ENCODE measurements at regions not wholly inside any gene's neighbourhood (a gene's known extent, or its start where the extent isn't known, plus 50 kb on each side); places are given as distances from the start of the nearest gene placed in this dataset.

- TF ChIP-seq ZNF404 (tag by site-specific recombination; IDR thresholded peaks at IDR 0.05), result no peak
- TF ChIP-seq ZNF664 (tag by site-specific recombination; IDR thresholded peaks at IDR 0.05), result no peak
- TF ChIP-seq PBX3 (CRISPR knock-in tag; IDR thresholded peaks at IDR 0.05), result no peak
- no peak for TF ChIP-seq ZNF776 (tag by site-specific recombination; IDR thresholded peaks at IDR 0.05; ENCODE audit: borderline replicate concordance)
- TF ChIP-seq TRIM28 (IDR thresholded peaks at IDR 0.05; ENCODE audit: borderline replicate concordance, low read length), result no peak
- no peak for TF ChIP-seq ZNF654 (tag by site-specific recombination; IDR thresholded peaks at IDR 0.05; ENCODE audit: low read depth)
- no peak for TF ChIP-seq ZNF514 (tag by site-specific recombination; IDR thresholded peaks at IDR 0.05)
- TF ChIP-seq ZNF501 (tag by site-specific recombination; IDR thresholded peaks at IDR 0.05), result no peak
- TF ChIP-seq ZEB2 (tag by site-specific recombination; IDR thresholded peaks at IDR 0.05), result no peak
- no peak for TF ChIP-seq ZNF701 (tag by site-specific recombination; IDR thresholded peaks at IDR 0.05)
- TF ChIP-seq ZNF777 (tag by site-specific recombination; IDR thresholded peaks at IDR 0.05; ENCODE audit: borderline replicate concordance), result no peak
- TF ChIP-seq YY2 (tag by site-specific recombination; IDR thresholded peaks at IDR 0.05), result no peak
- no peak for TF ChIP-seq HOXA7 (CRISPR knock-in tag; IDR thresholded peaks at IDR 0.05; ENCODE audit: borderline replicate concordance)
- TF ChIP-seq ATF2 (tag by site-specific recombination; IDR thresholded peaks at IDR 0.05; ENCODE audit: low read depth), result no peak
Observed at GRCh38 chr14:28012629-28013415, 753.8 kb upstream of the FOXG1 start (continued).

- Histone ChIP-seq H3K9me3 (ENCODE audit: control insufficient read depth, insufficient read depth, low read depth, low read length) (no peaks in the 10 kb centered on the region), H3K36me3 (ENCODE audit: control insufficient read depth in 2 of 2, insufficient read depth in 1 of 2, low read length in 2 of 2) (no peaks in the 10 kb centered on the region), H3K27ac (ENCODE audit: extremely low read depth, low read depth, low read length) (no peak overlapping the region), H3K4me3 (ENCODE audit: low read depth, low read length) (no peak overlapping the region), H3K4me1 (ENCODE audit: control insufficient read depth, insufficient read depth, low read length) (no peaks in the 10 kb centered on the region)
- ChIA-PET POLR2A (no interaction called here), CTCF (no interaction called here)
- TF ChIP-seq KLF16 (tag by site-specific recombination; IDR thresholded peaks at IDR 0.05) (no peak), ZNF24 (tag by site-specific recombination; IDR thresholded peaks at IDR 0.05) (no peak), ZNF266 (tag by site-specific recombination; IDR thresholded peaks at IDR 0.05; ENCODE audit: low read depth) (no peak), ZNF140 (tag by site-specific recombination; IDR thresholded peaks at IDR 0.05) (no peak), ZNF626 (tag by site-specific recombination; IDR thresholded peaks at IDR 0.05) (no peak), ZBTB8A (tag by site-specific recombination; IDR thresholded peaks at IDR 0.05) (no peak), ZNF645 (tag by site-specific recombination; IDR thresholded peaks at IDR 0.05) (no peak), HIC1 (tag by site-specific recombination; IDR thresholded peaks at IDR 0.05) (no peak), YY2 (tag by site-specific recombination; IDR thresholded peaks at IDR 0.05) (no peak), ELK4 (IDR thresholded peaks at IDR 0.05; ENCODE audit: borderline replicate concordance, low read depth, low read length) (no peak), ZBTB6 (tag by site-specific recombination; IDR thresholded peaks at IDR 0.05) (no peak), ZBTB49 (tag by site-specific recombination; IDR thresholded peaks at IDR 0.05; ENCODE audit: low read depth) (no peak), ZNF404 (tag by site-specific recombination; IDR thresholded peaks at IDR 0.05) (no peak), ZFP3 (tag by site-specific recombination; IDR thresholded peaks at IDR 0.05; ENCODE audit: low read depth) (no peak)
Observed at GRCh38 chr14:28020112-28020511, 746.5 kb upstream of the FOXG1 start.

Measured in HEK293 (cell line).